GM13977 (cell line): ENCODE measurements at regions not wholly inside any gene's neighbourhood (a gene's known extent, or its start where the extent isn't known, plus 50 kb on each side); places are given as distances from the start of the nearest gene placed in this dataset.

Experiments
- DNase-seq: peaks from one replicate; pipeline ENCODE4 v3.0.0; 2012; ENCODE audit warnings: low spot score
- CTCF ChIP-seq: IDR thresholded peaks from 2 replicates; pipeline ENCODE4 v1.5.1; 2012; ENCODE audit warnings: mild to moderate bottlenecking, control low read depth; ENCODE audit not compliant: insufficient read depth; ENCODE audit errors: extremely low read depth, missing control alignments
- in situ Hi-C: fragments of 300-500 bp; cut with MboI; formaldehyde crosslinking; loops from one replicate; pipeline ENCODE4 v1.12.0; 2022; ENCODE audit warnings: low sequenced_read_pairs, low pct_unique_long_range_greater_than_20kb, mixed read lengths, inconsistent platforms; ENCODE audit not compliant: unreplicated experiment

GRCh38 chr12:86729739-86730138 lies 473.5 kb upstream of the MGAT4C start:
- in situ Hi-C loops = no loop called here
- no peak for TF ChIP-seq CTCF
- DNase-seq = no peak

GRCh38 chr12:86727160-86727559 lies 471.0 kb upstream of the MGAT4C start:
- no peak for DNase-seq
- no peak for TF ChIP-seq CTCF
- in situ Hi-C loops = no loop called here

- in situ Hi-C loops = no loop called here
- no peak for TF ChIP-seq CTCF
- no peak for DNase-seq
These were observed 468.5 kb upstream of the MGAT4C start for GRCh38 chr12:86724716-86725115.

- in situ Hi-C loops = no loop called here
- no peak for TF ChIP-seq CTCF
- no peak for DNase-seq
These were observed 467.1 kb upstream of the MGAT4C start for GRCh38 chr12:86723326-86723725.

- in situ Hi-C loops = no loop called here
- DNase-seq = no peak
- TF ChIP-seq CTCF = no peak
These were observed 465.7 kb upstream of the MGAT4C start for GRCh38 chr12:86721713-86722397.

- TF ChIP-seq CTCF = no peak
- DNase-seq = no peak
- in situ Hi-C loops = no loop called here
These were observed 463.2 kb upstream of the MGAT4C start for GRCh38 chr12:86719381-86719780.
